ENCODE measurements at regions not wholly inside any gene's neighbourhood (a gene's known extent, or its start where the extent isn't known, plus 50 kb on each side); places are given as distances from the start of the nearest gene placed in this dataset.

- TF ChIP-seq SIN3A (IDR thresholded peaks at IDR 0.05; ENCODE audit: borderline replicate concordance, insufficient read depth, low read length), result no peak
- TF ChIP-seq TAF1 (IDR thresholded peaks at IDR 0.05; ENCODE audit: borderline replicate concordance, insufficient read depth, low read length), result no peak
Observed at GRCh38 chr15:46344915-46345314, 710.1 kb downstream of the SQOR start.
